GM12873 (cell line): ENCODE measurements at regions not wholly inside any gene's neighbourhood (a gene's known extent, or its start where the extent isn't known, plus 50 kb on each side); places are given as distances from the start of the nearest gene placed in this dataset.

Experiments used
- CTCF ChIP-seq: IDR thresholded peaks from 2 replicates; pipeline ENCODE4 v1.5.1; 2012; ENCODE audit warnings: low read depth, mild to moderate bottlenecking, moderate library complexity, low read length, control low read depth; ENCODE audit not compliant: insufficient read depth; ENCODE audit errors: missing control alignments

- no peak for TF ChIP-seq CTCF
Measured at GRCh38 chr4:4758681-4759080, 100.8 kb upstream of the MSX1 start.

- TF ChIP-seq CTCF, result peak; percentile 19
Measured at GRCh38 chr4:4755306-4755705, 104.2 kb upstream of the MSX1 start.

GRCh38 chr4:4754641-4755040, 104.8 kb upstream of the MSX1 start:
- no peak for TF ChIP-seq CTCF

- TF ChIP-seq CTCF, result no peak
Measured at GRCh38 chr4:4753643-4754042, 105.8 kb upstream of the MSX1 start.

- no peak for TF ChIP-seq CTCF
Measured at GRCh38 chr4:4752576-4753401, 106.7 kb upstream of the MSX1 start.

GRCh38 chr4:4752025-4752424, 107.4 kb upstream of the MSX1 start:
- TF ChIP-seq CTCF, result no peak

- no peak for TF ChIP-seq CTCF
Measured at GRCh38 chr4:4750187-4750586, 109.3 kb upstream of the MSX1 start.
